HG02852 (cell line): ENCODE measurements at regions not wholly inside any gene's neighbourhood (a gene's known extent, or its start where the extent isn't known, plus 50 kb on each side); places are given as distances from the start of the nearest gene placed in this dataset.
"Not testable (repeated sequence)": the region's sequence is repeated elsewhere in the genome, so short reads cannot be mapped to it uniquely, and the experiment has no call there.

Experiments used
- ATAC-seq: cut with Tn5 transposase; IDR thresholded peaks from one replicate; pipeline ENCODE4 v1.9.1; 2021; ENCODE audit warnings: mild to moderate bottlenecking, moderate library complexity; ENCODE audit not compliant: unreplicated experiment

- no peak for ATAC-seq
These were observed 82.4 kb upstream of the SGCG start for GRCh38 chr13:23098161-23098907.

- ATAC-seq = no peak
These were observed 75.7 kb upstream of the SGCG start for GRCh38 chr13:23105051-23105450.

GRCh38 chr13:23107665-23108064 is 73.1 kb upstream of the SGCG start:
- ATAC-seq = no peak

GRCh38 chr13:23119131-23119530 is 61.6 kb upstream of the SGCG start:
- ATAC-seq = no peak

GRCh38 chr13:23127540-23127939 is 53.2 kb upstream of the SGCG start:
- not testable (repeated sequence) for ATAC-seq

- ATAC-seq = no peak
These were observed 51.4 kb upstream of the SGCG start for GRCh38 chr13:23129331-23129730.
